ENCODE measurements at regions not wholly inside any gene's neighbourhood (a gene's known extent, or its start where the extent isn't known, plus 50 kb on each side); places are given as distances from the start of the nearest gene placed in this dataset.

GRCh38 chr4:79059631-79060399 lies 120.6 kb upstream of the PAQR3 start:
- TF ChIP-seq CTCF (IDR thresholded peaks at IDR 0.05) (no peak), EP300 (IDR thresholded peaks at IDR 0.05) (no peak)

All from stomach (tissue), 4 donors.